ENCODE measurements at regions not wholly inside any gene's neighbourhood (a gene's known extent, or its start where the extent isn't known, plus 50 kb on each side); places are given as distances from the start of the nearest gene placed in this dataset.

DNA sequence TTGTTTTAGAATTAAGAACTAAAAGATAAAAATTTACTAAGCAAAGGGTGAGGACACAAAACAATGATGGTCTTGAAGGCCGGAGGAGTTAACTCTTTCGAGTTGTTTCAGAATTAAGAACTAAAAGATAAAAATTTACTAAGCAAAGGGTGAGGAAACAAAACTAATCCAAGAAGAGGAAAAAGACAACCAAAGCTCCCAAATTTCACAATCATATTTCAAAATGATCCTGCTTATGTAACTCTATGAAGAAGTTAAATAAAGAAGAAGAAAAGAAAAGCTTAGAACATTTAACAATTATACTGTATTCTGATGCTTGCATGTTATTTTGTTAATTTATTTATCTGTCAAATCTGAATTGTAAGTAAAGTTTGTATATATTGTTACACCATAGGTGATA, 154.8 kb upstream of the SLIT2 start:
- TF ChIP-seq, protein P1, sequence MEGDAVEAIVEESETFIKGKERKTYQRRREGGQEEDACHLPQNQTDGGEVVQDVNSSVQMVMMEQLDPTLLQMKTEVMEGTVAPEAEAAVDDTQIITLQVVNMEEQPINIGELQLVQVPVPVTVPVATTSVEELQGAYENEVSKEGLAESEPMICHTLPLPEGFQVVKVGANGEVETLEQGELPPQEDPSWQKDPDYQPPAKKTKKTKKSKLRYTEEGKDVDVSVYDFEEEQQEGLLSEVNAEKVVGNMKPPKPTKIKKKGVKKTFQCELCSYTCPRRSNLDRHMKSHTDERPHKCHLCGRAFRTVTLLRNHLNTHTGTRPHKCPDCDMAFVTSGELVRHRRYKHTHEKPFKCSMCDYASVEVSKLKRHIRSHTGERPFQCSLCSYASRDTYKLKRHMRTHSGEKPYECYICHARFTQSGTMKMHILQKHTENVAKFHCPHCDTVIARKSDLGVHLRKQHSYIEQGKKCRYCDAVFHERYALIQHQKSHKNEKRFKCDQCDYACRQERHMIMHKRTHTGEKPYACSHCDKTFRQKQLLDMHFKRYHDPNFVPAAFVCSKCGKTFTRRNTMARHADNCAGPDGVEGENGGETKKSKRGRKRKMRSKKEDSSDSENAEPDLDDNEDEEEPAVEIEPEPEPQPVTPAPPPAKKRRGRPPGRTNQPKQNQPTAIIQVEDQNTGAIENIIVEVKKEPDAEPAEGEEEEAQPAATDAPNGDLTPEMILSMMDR (conservative IDR thresholded peaks at IDR 0.05; ENCODE audit: low read length): no peak
- TF ChIP-seq EZH2phosphoT487 (IDR thresholded peaks at IDR 0.05; ENCODE audit: borderline replicate concordance): no peak
- H3K4me1 ChIP-seq (ENCODE audit: insufficient read depth, low read length, poor library complexity, severe bottlenecking): no peaks in the 10 kb centered on the region
- no peak overlapping the region for H3K4me3 ChIP-seq (ENCODE audit: low read length, poor library complexity, severe bottlenecking)
- H3K27me3 ChIP-seq (ENCODE audit: insufficient read depth, low read length, poor library complexity, severe bottlenecking): no peaks in the 10 kb centered on the region
- no peaks in the 10 kb centered on the region for H4K20me1 ChIP-seq (ENCODE audit: insufficient read depth, low read length, poor library complexity, severe bottlenecking)
- H3F3A ChIP-seq (ENCODE audit: low read depth): no peaks in the 10 kb centered on the region
- H3K79me2 ChIP-seq (ENCODE audit: insufficient read depth, low read length): no peaks in the 10 kb centered on the region
- no peaks in the 10 kb centered on the region for H3K36me3 ChIP-seq (ENCODE audit: insufficient read depth, low read length)
- no peaks in the 10 kb centered on the region for H3K9me2 ChIP-seq (replicated peaks; ENCODE audit: low read depth, low read length)
- H3K9ac ChIP-seq (ENCODE audit: low read depth, low read length, poor library complexity, severe bottlenecking): no peak overlapping the region
- H2AFZ ChIP-seq (ENCODE audit: low read length): no peak overlapping the region
- H3K9me3 ChIP-seq (ENCODE audit: insufficient read depth, low read depth, low read length): no peaks in the 10 kb centered on the region
- H3K4me2 ChIP-seq (ENCODE audit: low read depth, low read length, poor library complexity, severe bottlenecking): no peak overlapping the region

DNA sequence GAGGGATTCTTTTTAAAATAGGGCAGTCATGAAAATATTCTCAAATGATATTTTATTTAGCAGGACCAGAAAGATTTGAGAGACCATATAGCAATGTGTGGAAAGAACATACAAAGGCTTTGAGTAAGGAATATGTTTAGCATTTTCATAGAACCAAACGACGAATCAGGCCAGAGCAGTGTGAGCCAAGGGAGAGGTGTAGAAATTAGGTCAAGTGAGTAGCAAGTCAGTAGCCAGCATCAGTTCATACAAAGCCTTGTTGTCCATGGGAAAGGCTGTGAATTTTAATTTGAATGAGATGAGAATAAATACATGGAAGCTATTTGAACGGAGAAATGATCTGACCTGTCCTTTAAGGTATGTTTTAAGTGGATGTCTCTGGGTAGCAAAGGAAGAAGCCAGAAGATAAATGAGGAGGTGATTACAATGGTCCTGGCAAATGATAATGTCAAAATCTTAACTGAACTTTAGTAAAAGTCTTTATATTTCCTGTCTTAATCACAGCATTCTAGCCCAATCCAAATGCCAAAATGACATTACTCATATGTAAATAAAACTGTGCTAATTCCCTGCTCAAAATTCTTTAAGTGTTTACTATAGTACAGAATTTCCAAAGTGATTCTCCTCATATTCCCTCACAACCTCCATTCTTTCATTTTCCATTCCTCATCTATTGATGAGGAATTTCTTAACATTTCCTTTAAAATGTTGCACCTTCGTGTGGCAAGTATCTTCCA, 155.7 kb upstream of the SLIT2 start:
- Histone ChIP-seq H3K36me3 (ENCODE audit: insufficient read depth, low read length) (no peaks in the 10 kb centered on the region), H3K4me1 (ENCODE audit: insufficient read depth, low read length, poor library complexity, severe bottlenecking) (no peaks in the 10 kb centered on the region), H3K79me2 (ENCODE audit: insufficient read depth, low read length) (no peaks in the 10 kb centered on the region), H2AFZ (ENCODE audit: low read length) (no peak overlapping the region), H3K4me2 (ENCODE audit: low read depth, low read length, poor library complexity, severe bottlenecking) (no peak overlapping the region), H3K9ac (ENCODE audit: low read depth, low read length, poor library complexity, severe bottlenecking) (no peak overlapping the region), H3K4me3 (ENCODE audit: low read length, poor library complexity, severe bottlenecking) (no peak overlapping the region), H3K27me3 (ENCODE audit: insufficient read depth, low read length, poor library complexity, severe bottlenecking) (no peaks in the 10 kb centered on the region), H3F3A (ENCODE audit: low read depth) (no peaks in the 10 kb centered on the region), H3K9me3 (ENCODE audit: insufficient read depth, low read depth, low read length) (no peaks in the 10 kb centered on the region), H3K9me2 (replicated peaks; ENCODE audit: low read depth, low read length) (no peaks in the 10 kb centered on the region), H4K20me1 (ENCODE audit: insufficient read depth, low read length, poor library complexity, severe bottlenecking) (no peaks in the 10 kb centered on the region)
- TF ChIP-seq, protein P1 (conservative IDR thresholded peaks at IDR 0.05; ENCODE audit: low read length): no peak
- no peak for TF ChIP-seq EZH2phosphoT487 (IDR thresholded peaks at IDR 0.05; ENCODE audit: borderline replicate concordance)

DNA sequence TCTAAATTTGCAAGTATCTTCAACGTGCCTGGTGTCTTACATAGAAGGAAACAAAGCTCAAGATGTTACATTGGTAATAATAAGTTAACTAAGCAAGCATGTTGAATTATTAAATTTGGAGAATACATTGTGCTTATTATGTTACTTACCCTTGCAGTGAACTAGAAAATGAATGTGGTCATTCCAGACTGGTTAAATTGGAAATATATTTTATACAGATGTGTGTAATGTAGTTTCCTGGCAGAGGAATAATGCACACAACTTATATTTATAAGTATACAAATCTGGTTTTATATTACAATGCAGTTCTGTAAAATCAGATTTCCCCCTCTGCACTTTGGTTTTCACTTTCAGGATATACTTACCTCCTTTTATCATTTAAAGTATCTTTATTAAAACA, 159.9 kb upstream of the SLIT2 start:
- Histone ChIP-seq H3K4me1 (ENCODE audit: insufficient read depth, low read length, poor library complexity, severe bottlenecking) (no peaks in the 10 kb centered on the region), H3K79me2 (ENCODE audit: insufficient read depth, low read length) (no peaks in the 10 kb centered on the region), H3K4me3 (ENCODE audit: low read length, poor library complexity, severe bottlenecking) (no peak overlapping the region), H3K4me2 (ENCODE audit: low read depth, low read length, poor library complexity, severe bottlenecking) (no peak overlapping the region), H4K20me1 (ENCODE audit: insufficient read depth, low read length, poor library complexity, severe bottlenecking) (no peaks in the 10 kb centered on the region), H3K9me3 (ENCODE audit: insufficient read depth, low read depth, low read length) (no peaks in the 10 kb centered on the region), H3K36me3 (ENCODE audit: insufficient read depth, low read length) (no peaks in the 10 kb centered on the region), H3K9me2 (replicated peaks; ENCODE audit: low read depth, low read length) (no peaks in the 10 kb centered on the region), H2AFZ (ENCODE audit: low read length) (no peak overlapping the region), H3F3A (ENCODE audit: low read depth) (no peaks in the 10 kb centered on the region), H3K9ac (ENCODE audit: low read depth, low read length, poor library complexity, severe bottlenecking) (no peak overlapping the region), H3K27me3 (ENCODE audit: insufficient read depth, low read length, poor library complexity, severe bottlenecking) (no peaks in the 10 kb centered on the region)
- TF ChIP-seq, protein P1 (conservative IDR thresholded peaks at IDR 0.05; ENCODE audit: low read length): no peak
- no peak for TF ChIP-seq EZH2phosphoT487 (IDR thresholded peaks at IDR 0.05; ENCODE audit: borderline replicate concordance)

All from Loucy (cell line).